ENCODE measurements at regions not wholly inside any gene's neighbourhood (a gene's known extent, or its start where the extent isn't known, plus 50 kb on each side); places are given as distances from the start of the nearest gene placed in this dataset.

- TF ChIP-seq ESRRG (CRISPR knock-in tag; IDR thresholded peaks at IDR 0.05) = no peak
- TF ChIP-seq RARB (CRISPR knock-in tag; IDR thresholded peaks at IDR 0.05) = no peak
- TF ChIP-seq PATZ1 (CRISPR knock-in tag; IDR thresholded peaks at IDR 0.05; ENCODE audit: borderline replicate concordance) = no peak
Observed at GRCh38 chr5:9947225-9947714, 302.4 kb downstream of the ATPSCKMT start.

All from SK-N-SH treated with all-trans-retinoic acid at 6 μM for 48 hours (cell line).